Fibroblast of lung (primary cell): ENCODE measurements at regions not wholly inside any gene's neighbourhood (a gene's known extent, or its start where the extent isn't known, plus 50 kb on each side); places are given as distances from the start of the nearest gene placed in this dataset.

Experiments
- DNase-seq, 2 donors: peaks; one replicate each; pipeline versions ENCODE4 v3.0.0 to v3.0.0-alpha.2; 2010; ENCODE audit warnings: low read depth in 2 of 2
- H2AFZ ChIP-seq: 2 replicates; pipeline ENCODE4 v1.5.1; 2012; ENCODE audit warnings: low read length, control low read depth, inconsistent platforms
- H3K27ac ChIP-seq: 2 replicates; pipeline ENCODE4 v1.5.1; 2011; ENCODE audit warnings: low read length, control low read depth; ENCODE audit not compliant: insufficient read depth
- H3K27me3 ChIP-seq: 2 replicates; pipeline ENCODE4 v1.5.1; 2011; ENCODE audit warnings: mild to moderate bottlenecking, low read length; ENCODE audit not compliant: control insufficient read depth, insufficient read depth
- H3K36me3 ChIP-seq: 2 replicates; pipeline ENCODE4 v1.5.1; 2011; ENCODE audit warnings: low read length; ENCODE audit not compliant: control insufficient read depth, insufficient read depth
- H3K4me1 ChIP-seq: 2 replicates; pipeline ENCODE4 v1.5.1; 2011; ENCODE audit warnings: low read length; ENCODE audit not compliant: control insufficient read depth, insufficient read depth; ENCODE audit errors: extremely low read depth
- H3K4me2 ChIP-seq: 2 replicates; pipeline ENCODE4 v1.5.1; 2011; ENCODE audit warnings: low read length, control low read depth; ENCODE audit not compliant: insufficient read depth; ENCODE audit errors: extremely low read depth
- H3K4me3 ChIP-seq, 4 experiments: fragments of 200-600 bp in 1 of 4; sonication (generic) in 1 of 4; replicated peaks in 1 of 4; 2 replicates each; pipeline ENCODE4 v1.5.1; 2011 to 2016; ENCODE audit warnings: low read length in 4 of 4, low read depth in 3 of 4, mild to moderate bottlenecking in 3 of 4, control low read depth in 2 of 4, inconsistent platforms in 1 of 4, mixed read lengths in 1 of 4; ENCODE audit not compliant: insufficient read depth in 1 of 4; ENCODE audit errors: control extremely low read depth in 1 of 4
- H3K79me2 ChIP-seq: 2 replicates; pipeline ENCODE4 v1.5.1; 2012; ENCODE audit warnings: mild to moderate bottlenecking, low read length, inconsistent platforms; ENCODE audit not compliant: control insufficient read depth, insufficient read depth
- H3K9ac ChIP-seq: 2 replicates; pipeline ENCODE4 v1.5.1; 2011; ENCODE audit warnings: mild to moderate bottlenecking, low read length, control low read depth; ENCODE audit not compliant: insufficient read depth
- H3K9me3 ChIP-seq: 2 replicates; pipeline ENCODE4 v1.5.1; 2012; ENCODE audit warnings: low read depth, low read length; ENCODE audit not compliant: control insufficient read depth, insufficient read depth
- H4K20me1 ChIP-seq: 2 replicates; pipeline ENCODE4 v1.5.1; 2011; ENCODE audit warnings: low read length; ENCODE audit not compliant: control insufficient read depth, insufficient read depth; ENCODE audit errors: extremely low read depth
- EZH2 ChIP-seq: IDR thresholded peaks from 2 replicates; pipeline ENCODE4 v1.5.1; 2012; ENCODE audit warnings: low read length, control low read depth, mild to moderate bottlenecking; ENCODE audit errors: missing control alignments
- TF ChIP-seq, protein P1 (sequence below), 2 donors: IDR thresholded peaks in 1 of 2; conservative IDR thresholded peaks in 1 of 2; 1 replicate in 1 of 2; 2 replicates in 1 of 2; pipeline ENCODE4 v1.5.1; 2011 to 2012; ENCODE audit warnings: low read length in 2 of 2, control low read depth in 1 of 2, inconsistent platforms in 1 of 2, low read depth in 1 of 2, mild to moderate bottlenecking in 1 of 2

DNA sequence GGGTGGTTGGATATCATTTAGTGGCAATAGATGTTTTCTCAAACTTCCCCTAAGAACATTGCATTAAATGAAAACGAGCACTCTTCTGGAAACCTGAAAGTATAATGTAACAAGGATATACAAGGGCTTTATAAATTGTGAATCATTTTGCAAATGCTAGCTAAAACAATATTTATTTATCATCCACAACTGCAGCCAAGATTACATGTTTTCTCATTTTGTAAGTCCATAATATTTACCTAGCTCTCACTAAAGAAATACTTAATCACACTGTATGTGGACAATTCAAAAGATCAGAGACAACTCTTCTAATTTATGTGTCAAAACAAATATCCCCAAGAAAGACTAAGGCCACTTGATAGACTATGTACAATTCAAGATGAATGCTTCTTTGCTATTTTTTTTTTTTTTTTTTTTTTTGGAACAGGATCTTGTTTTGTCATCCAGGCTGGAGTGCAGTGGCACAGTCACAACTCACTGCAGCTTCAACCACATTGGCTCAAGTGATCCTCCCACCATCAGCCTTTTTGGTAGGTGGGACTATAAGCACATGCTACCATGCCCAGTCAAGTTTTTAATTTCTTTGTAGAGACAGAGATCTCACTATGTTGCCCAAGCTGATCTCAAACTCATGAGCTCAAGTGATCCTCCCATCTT is 427.7 kb upstream of the THBS1 start:
- Histone ChIP-seq H3K4me2 (no peak overlapping the region), H3K9ac (no peak overlapping the region), H4K20me1 (no peaks in the 10 kb centered on the region), H3K27me3 (no peaks in the 10 kb centered on the region), H3K4me1 (peaks cover 19% of the 10 kb centered on the region), H3K36me3 (no peaks in the 10 kb centered on the region), H2AFZ (no peak overlapping the region), H3K9me3 (no peaks in the 10 kb centered on the region), H3K27ac (no peak overlapping the region), H3K79me2 (no peaks in the 10 kb centered on the region), H3K4me3 (no peak overlapping the region)
- DNase-seq = no peak
- no peak for TF ChIP-seq EZH2
- TF ChIP-seq, protein P1, sequence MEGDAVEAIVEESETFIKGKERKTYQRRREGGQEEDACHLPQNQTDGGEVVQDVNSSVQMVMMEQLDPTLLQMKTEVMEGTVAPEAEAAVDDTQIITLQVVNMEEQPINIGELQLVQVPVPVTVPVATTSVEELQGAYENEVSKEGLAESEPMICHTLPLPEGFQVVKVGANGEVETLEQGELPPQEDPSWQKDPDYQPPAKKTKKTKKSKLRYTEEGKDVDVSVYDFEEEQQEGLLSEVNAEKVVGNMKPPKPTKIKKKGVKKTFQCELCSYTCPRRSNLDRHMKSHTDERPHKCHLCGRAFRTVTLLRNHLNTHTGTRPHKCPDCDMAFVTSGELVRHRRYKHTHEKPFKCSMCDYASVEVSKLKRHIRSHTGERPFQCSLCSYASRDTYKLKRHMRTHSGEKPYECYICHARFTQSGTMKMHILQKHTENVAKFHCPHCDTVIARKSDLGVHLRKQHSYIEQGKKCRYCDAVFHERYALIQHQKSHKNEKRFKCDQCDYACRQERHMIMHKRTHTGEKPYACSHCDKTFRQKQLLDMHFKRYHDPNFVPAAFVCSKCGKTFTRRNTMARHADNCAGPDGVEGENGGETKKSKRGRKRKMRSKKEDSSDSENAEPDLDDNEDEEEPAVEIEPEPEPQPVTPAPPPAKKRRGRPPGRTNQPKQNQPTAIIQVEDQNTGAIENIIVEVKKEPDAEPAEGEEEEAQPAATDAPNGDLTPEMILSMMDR (conservative IDR thresholded peaks at IDR 0.05 in 1 of 2, IDR thresholded peaks at IDR 0.05 in 1 of 2; ENCODE audit: low read depth in 1 of 2, low read length in 2 of 2) = no peak

DNA sequence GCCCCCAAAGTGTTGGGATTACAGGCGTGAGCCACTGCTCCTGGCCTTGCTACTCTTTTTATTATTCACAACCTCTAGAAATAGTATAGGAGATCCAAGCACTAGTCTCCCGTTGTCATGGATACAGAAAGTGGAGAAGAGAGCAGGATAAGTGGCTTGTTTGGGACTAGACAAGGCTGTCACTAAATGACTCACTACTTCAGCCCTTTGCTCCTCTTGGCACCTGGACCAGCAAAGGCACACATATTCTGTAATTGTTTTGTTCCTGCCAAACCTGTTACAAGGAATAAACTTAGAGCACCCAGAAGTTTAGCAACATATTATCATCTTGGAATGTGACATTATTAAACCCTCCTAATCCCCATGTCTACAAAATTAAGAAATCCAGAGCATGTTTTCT is 427.2 kb upstream of the THBS1 start:
- no peaks in the 10 kb centered on the region for H3K36me3 ChIP-seq
- H4K20me1 ChIP-seq = no peaks in the 10 kb centered on the region
- H3K9me3 ChIP-seq = no peaks in the 10 kb centered on the region
- no peaks in the 10 kb centered on the region for H3K27me3 ChIP-seq
- no peak overlapping the region for H3K9ac ChIP-seq
- no peak for TF ChIP-seq EZH2
- TF ChIP-seq, protein P1 (conservative IDR thresholded peaks at IDR 0.05 in 1 of 2, IDR thresholded peaks at IDR 0.05 in 1 of 2; ENCODE audit: low read depth in 1 of 2, low read length in 2 of 2) = no peak
- peaks cover 19% of the 10 kb centered on the region for H3K4me1 ChIP-seq
- no peak overlapping the region for H3K27ac ChIP-seq
- no peak overlapping the region for H3K4me2 ChIP-seq
- no peak overlapping the region for H3K4me3 ChIP-seq
- peak in 1 of 2 donors; percentile 16 for DNase-seq
- no peak overlapping the region for H2AFZ ChIP-seq
- H3K79me2 ChIP-seq = no peaks in the 10 kb centered on the region

DNA sequence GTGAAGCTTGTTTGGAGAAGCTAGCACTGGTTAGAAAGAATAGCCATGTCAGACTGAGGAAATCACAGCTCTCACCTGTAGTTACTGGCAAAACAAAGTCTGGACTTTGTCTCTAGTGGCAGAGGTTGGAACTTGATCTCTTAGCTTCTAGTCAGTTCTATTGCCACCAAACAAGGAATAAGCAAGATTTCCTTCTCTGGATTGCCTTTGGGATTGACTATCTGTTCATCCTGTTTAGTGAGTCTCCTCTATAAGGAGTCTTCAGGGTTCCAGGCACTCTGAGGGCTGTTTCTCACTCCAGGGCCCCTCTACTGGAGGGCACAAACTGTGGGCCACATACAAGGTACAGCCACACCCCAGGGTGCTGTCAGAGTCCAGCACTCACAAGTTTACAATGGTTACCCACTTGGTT is 426.6 kb upstream of the THBS1 start:
- H3K4me2 ChIP-seq = no peak overlapping the region
- H4K20me1 ChIP-seq = no peaks in the 10 kb centered on the region
- no peaks in the 10 kb centered on the region for H3K9me3 ChIP-seq
- H3K4me1 ChIP-seq = peaks cover 19% of the 10 kb centered on the region
- H3K27me3 ChIP-seq = no peaks in the 10 kb centered on the region
- no peak overlapping the region for H3K4me3 ChIP-seq
- TF ChIP-seq, protein P1 (conservative IDR thresholded peaks at IDR 0.05 in 1 of 2, IDR thresholded peaks at IDR 0.05 in 1 of 2; ENCODE audit: low read depth in 1 of 2, low read length in 2 of 2) = peak in 1 of 2 donors; percentile 32
- no peak for TF ChIP-seq EZH2
- H3K9ac ChIP-seq = no peak overlapping the region
- H3K36me3 ChIP-seq = no peaks in the 10 kb centered on the region
- H3K27ac ChIP-seq = peak overlapping the region; percentile 45
- no peaks in the 10 kb centered on the region for H3K79me2 ChIP-seq
- DNase-seq = no peak
- H2AFZ ChIP-seq = no peak overlapping the region
